Neural progenitor cell (in vitro differentiated cells): ENCODE measurements at regions not wholly inside any gene's neighbourhood (a gene's known extent, or its start where the extent isn't known, plus 50 kb on each side); places are given as distances from the start of the nearest gene placed in this dataset.

Source experiments
- DNase-seq: peaks from one replicate; pipeline ENCODE4 v3.0.0-alpha.2; 2016; ENCODE audit warnings: low spot score
- H2AFZ ChIP-seq: fragments of 200-600 bp; sonication (generic); replicated peaks from 2 replicates; pipeline ENCODE4 v1.6.1; 2016; ENCODE audit warnings: antibody characterized with exemption
- H3F3A ChIP-seq: fragments of 200-600 bp; sonication (generic); 2 replicates; pipeline ENCODE4 v1.6.1; 2016; ENCODE audit warnings: antibody characterized with exemption, low read depth
- H3K27ac ChIP-seq: fragments of 200-600 bp; sonication (generic); 2 replicates; pipeline ENCODE4 v1.5.1; 2016; ENCODE audit warnings: mild to moderate bottlenecking
- H3K27me3 ChIP-seq: fragments of 200-600 bp; sonication (generic); 2 replicates; pipeline ENCODE4 v1.6.1; 2016; ENCODE audit warnings: mild to moderate bottlenecking, moderate library complexity
- H3K36me3 ChIP-seq: fragments of 200-600 bp; sonication (generic); 2 replicates; pipeline ENCODE4 v1.5.1; 2016
- H3K4me1 ChIP-seq: fragments of 200-600 bp; sonication (generic); 2 replicates; pipeline ENCODE4 v1.6.1; 2016; ENCODE audit warnings: mixed run types
- H3K4me2 ChIP-seq: fragments of 200-600 bp; sonication (generic); 2 replicates; pipeline ENCODE4 v1.6.1; 2016
- H3K4me3 ChIP-seq: fragments of 200-600 bp; sonication (generic); 2 replicates; pipeline ENCODE4 v1.5.1; 2016
- H3K79me2 ChIP-seq: fragments of 200-600 bp; sonication (generic); 2 replicates; pipeline ENCODE4 v1.6.1; 2016; ENCODE audit warnings: low read depth
- H3K9ac ChIP-seq: fragments of 200-600 bp; sonication (generic); 2 replicates; pipeline ENCODE4 v1.6.1; 2016
- H3K9me3 ChIP-seq: fragments of 200-600 bp; sonication (generic); 2 replicates; pipeline ENCODE4 v1.5.1; 2016; ENCODE audit warnings: low read depth
- H4K20me1 ChIP-seq: fragments of 200-600 bp; sonication (generic); 2 replicates; pipeline ENCODE4 v1.6.1; 2016; ENCODE audit warnings: low read depth
- H3K27ac Mint-ChIP-seq: 3 replicates; pipeline ENCODE4 v1.8.0; 2021; ENCODE audit warnings: mixed read lengths
- H3K27me3 Mint-ChIP-seq: 2 replicates; pipeline ENCODE4 v1.8.0; 2022; ENCODE audit warnings: low read depth, mild to moderate bottlenecking, inconsistent platforms, moderate library complexity, mixed read lengths; ENCODE audit not compliant: insufficient read depth
- H3K36me3 Mint-ChIP-seq: 3 replicates; pipeline ENCODE4 v1.8.0; 2021; ENCODE audit warnings: mixed read lengths
- H3K4me1 Mint-ChIP-seq: 3 replicates; pipeline ENCODE4 v1.8.0; 2021; ENCODE audit warnings: mixed read lengths
- H3K4me3 Mint-ChIP-seq: 3 replicates; pipeline ENCODE4 v1.8.0; 2021; ENCODE audit warnings: mild to moderate bottlenecking, moderate library complexity, mixed read lengths
- H3K9me3 Mint-ChIP-seq: 3 replicates; pipeline ENCODE4 v1.8.0; 2020; ENCODE audit warnings: mixed read lengths
- EZH2 ChIP-seq: fragments of 200-600 bp; sonication (generic); IDR thresholded peaks from 2 replicates; pipeline ENCODE4 v1.6.1; 2017; ENCODE audit warnings: antibody characterized with exemption, mild to moderate bottlenecking, moderate library complexity
- EZH2phosphoT487 ChIP-seq: fragments of 200-600 bp; sonication (generic); IDR thresholded peaks from 2 replicates; pipeline ENCODE4 v1.6.1; 2017; ENCODE audit warnings: antibody characterized with exemption
- TF ChIP-seq, protein P1 (sequence below): fragments of 200-600 bp; sonication (generic); IDR thresholded peaks from 2 replicates; pipeline ENCODE4 v1.5.1; 2017; ENCODE audit warnings: antibody characterized with exemption, mild to moderate bottlenecking

GRCh38 chr17:6244796-6245195 lies 174.6 kb downstream of the WSCD1 start:
- H3K27me3 Mint-ChIP-seq: peaks cover 16% of the 10 kb centered on the region

DNA sequence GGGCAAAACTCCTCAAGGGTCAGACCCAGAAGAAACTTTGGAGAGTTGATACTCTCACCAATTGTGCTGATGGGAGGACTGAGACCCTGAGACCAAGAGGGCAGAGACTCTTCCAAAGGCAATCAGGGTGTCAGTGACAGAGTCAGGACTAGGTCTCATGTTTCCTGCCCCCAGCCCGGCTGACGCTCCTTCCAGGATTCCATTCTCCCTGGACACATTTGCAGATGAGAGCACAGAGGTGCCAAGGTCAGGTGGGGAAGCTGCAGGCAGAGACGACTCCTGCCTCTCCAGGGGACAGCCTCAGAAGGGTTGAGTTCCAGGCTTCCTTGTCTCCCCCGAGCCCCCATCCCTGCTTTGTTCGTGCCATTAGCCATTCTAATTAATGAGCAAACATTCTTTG lies 174.1 kb downstream of the WSCD1 start:
- no peak overlapping the region for H3K9ac ChIP-seq
- no peaks in the 10 kb centered on the region for H4K20me1 ChIP-seq
- Mint-ChIP-seq H3K4me1 (peaks cover 15% of the 10 kb centered on the region), H3K27me3 (peaks cover 16% of the 10 kb centered on the region), H3K4me3 (no peak overlapping the region), H3K27ac (no peak overlapping the region), H3K36me3 (no peaks in the 10 kb centered on the region), H3K9me3 (no peaks in the 10 kb centered on the region)
- peaks cover 2% of the 10 kb centered on the region for H3K4me1 ChIP-seq
- no peaks in the 10 kb centered on the region for H3F3A ChIP-seq
- H3K27ac ChIP-seq: no peak overlapping the region
- TF ChIP-seq, protein P1, sequence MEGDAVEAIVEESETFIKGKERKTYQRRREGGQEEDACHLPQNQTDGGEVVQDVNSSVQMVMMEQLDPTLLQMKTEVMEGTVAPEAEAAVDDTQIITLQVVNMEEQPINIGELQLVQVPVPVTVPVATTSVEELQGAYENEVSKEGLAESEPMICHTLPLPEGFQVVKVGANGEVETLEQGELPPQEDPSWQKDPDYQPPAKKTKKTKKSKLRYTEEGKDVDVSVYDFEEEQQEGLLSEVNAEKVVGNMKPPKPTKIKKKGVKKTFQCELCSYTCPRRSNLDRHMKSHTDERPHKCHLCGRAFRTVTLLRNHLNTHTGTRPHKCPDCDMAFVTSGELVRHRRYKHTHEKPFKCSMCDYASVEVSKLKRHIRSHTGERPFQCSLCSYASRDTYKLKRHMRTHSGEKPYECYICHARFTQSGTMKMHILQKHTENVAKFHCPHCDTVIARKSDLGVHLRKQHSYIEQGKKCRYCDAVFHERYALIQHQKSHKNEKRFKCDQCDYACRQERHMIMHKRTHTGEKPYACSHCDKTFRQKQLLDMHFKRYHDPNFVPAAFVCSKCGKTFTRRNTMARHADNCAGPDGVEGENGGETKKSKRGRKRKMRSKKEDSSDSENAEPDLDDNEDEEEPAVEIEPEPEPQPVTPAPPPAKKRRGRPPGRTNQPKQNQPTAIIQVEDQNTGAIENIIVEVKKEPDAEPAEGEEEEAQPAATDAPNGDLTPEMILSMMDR: no peak
- TF ChIP-seq EZH2: no peak
- TF ChIP-seq EZH2phosphoT487: no peak
- H3K36me3 ChIP-seq: no peaks in the 10 kb centered on the region
- no peaks in the 10 kb centered on the region for H3K27me3 ChIP-seq
- no peak for DNase-seq
- no peak overlapping the region for H3K4me3 ChIP-seq
- no peak overlapping the region for H3K4me2 ChIP-seq
- no peaks in the 10 kb centered on the region for H3K9me3 ChIP-seq
- no peaks in the 10 kb centered on the region for H3K79me2 ChIP-seq
- H2AFZ ChIP-seq: no peak overlapping the region

More at GRCh38 chr17:6244796-6245195, 174.6 kb downstream of the WSCD1 start:
- Histone ChIP-seq H3K4me2 (no peak overlapping the region), H3K9ac (no peak overlapping the region), H4K20me1 (no peaks in the 10 kb centered on the region), H3K27me3 (no peaks in the 10 kb centered on the region), H3F3A (no peaks in the 10 kb centered on the region), H3K4me3 (no peak overlapping the region), H2AFZ (no peak overlapping the region), H3K4me1 (no peaks in the 10 kb centered on the region), H3K36me3 (no peaks in the 10 kb centered on the region), H3K79me2 (no peaks in the 10 kb centered on the region), H3K9me3 (no peaks in the 10 kb centered on the region), H3K27ac (no peak overlapping the region)
- TF ChIP-seq, protein P1: no peak
- TF ChIP-seq EZH2 (no peak), EZH2phosphoT487 (no peak)
- H3K9me3 Mint-ChIP-seq: no peaks in the 10 kb centered on the region
- no peaks in the 10 kb centered on the region for H3K36me3 Mint-ChIP-seq
- no peak overlapping the region for H3K4me3 Mint-ChIP-seq
- peaks cover 18% of the 10 kb centered on the region for H3K4me1 Mint-ChIP-seq
- DNase-seq: no peak
- H3K27ac Mint-ChIP-seq: no peak overlapping the region

DNA sequence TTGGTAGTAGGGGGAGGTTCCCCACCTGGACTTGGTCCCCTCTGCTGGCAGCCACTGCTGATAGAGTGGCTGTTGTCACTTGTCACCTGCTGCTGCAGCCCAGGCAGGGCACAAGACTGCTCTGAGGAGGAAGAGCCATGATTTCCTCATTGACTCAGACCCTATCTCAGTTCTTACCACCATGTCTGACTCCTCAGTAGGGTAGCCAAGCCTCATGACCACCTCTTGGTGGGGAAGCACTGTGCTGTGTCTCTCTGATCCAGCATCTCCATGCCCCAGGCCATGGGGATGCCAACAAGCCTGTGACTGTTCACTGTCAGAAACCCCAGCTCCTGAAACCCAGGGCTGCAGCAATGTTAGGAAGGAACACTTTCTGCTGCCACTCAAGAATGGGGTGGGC lies 173.0 kb downstream of the WSCD1 start:
- Histone ChIP-seq H2AFZ (no peak overlapping the region), H3K9ac (no peak overlapping the region), H3K4me3 (no peak overlapping the region), H3K27me3 (no peaks in the 10 kb centered on the region), H3F3A (peaks cover 9% of the 10 kb centered on the region), H3K4me2 (no peak overlapping the region), H4K20me1 (no peaks in the 10 kb centered on the region), H3K27ac (no peak overlapping the region), H3K79me2 (no peaks in the 10 kb centered on the region), H3K4me1 (peaks cover 5% of the 10 kb centered on the region), H3K36me3 (no peaks in the 10 kb centered on the region), H3K9me3 (no peaks in the 10 kb centered on the region)
- DNase-seq: no peak
- Mint-ChIP-seq H3K4me1 (peaks cover 18% of the 10 kb centered on the region), H3K27me3 (peaks cover 16% of the 10 kb centered on the region), H3K4me3 (peak overlapping the region; percentile 41), H3K27ac (peak overlapping the region; percentile 87), H3K9me3 (no peaks in the 10 kb centered on the region), H3K36me3 (no peaks in the 10 kb centered on the region)
- TF ChIP-seq, protein P1: no peak

GRCh38 chr17:6241996-6242395 lies 171.8 kb downstream of the WSCD1 start:
- H3K27ac Mint-ChIP-seq: no peak overlapping the region

More at GRCh38 chr17:6241996-6242395, 171.8 kb downstream of the WSCD1 start:
- Histone ChIP-seq H3F3A (peaks cover 17% of the 10 kb centered on the region), H4K20me1 (no peaks in the 10 kb centered on the region), H3K4me3 (no peak overlapping the region), H3K9me3 (no peaks in the 10 kb centered on the region), H2AFZ (no peak overlapping the region), H3K4me1 (peaks cover 10% of the 10 kb centered on the region), H3K79me2 (no peaks in the 10 kb centered on the region), H3K27ac (no peak overlapping the region), H3K9ac (no peak overlapping the region), H3K27me3 (no peaks in the 10 kb centered on the region), H3K4me2 (no peak overlapping the region), H3K36me3 (no peaks in the 10 kb centered on the region)
- TF ChIP-seq, protein P1: no peak
- TF ChIP-seq EZH2phosphoT487 (no peak), EZH2 (no peak)
- peaks cover 15% of the 10 kb centered on the region for H3K27me3 Mint-ChIP-seq
- no peaks in the 10 kb centered on the region for H3K9me3 Mint-ChIP-seq
- no peak overlapping the region for H3K4me3 Mint-ChIP-seq
- no peak for DNase-seq
- H3K36me3 Mint-ChIP-seq: no peaks in the 10 kb centered on the region
- H3K4me1 Mint-ChIP-seq: peaks cover 26% of the 10 kb centered on the region
